Testis (tissue), 2 donors: ENCODE measurements at regions not wholly inside any gene's neighbourhood (a gene's known extent, or its start where the extent isn't known, plus 50 kb on each side); places are given as distances from the start of the nearest gene placed in this dataset.

Source experiments
- POLR2A ChIP-seq: fragments of 450-650 bp; IDR thresholded peaks from one replicate; pipeline ENCODE4 v1.6.1; 2017; ENCODE audit warnings: antibody characterized with exemption, mild to moderate bottlenecking, moderate library complexity
- TF ChIP-seq, protein P1 (sequence below), 3 experiments: fragments of 450-650 bp in 2 of 3; fragments of 200-600 bp in 1 of 3; sonication (generic) in 1 of 3; IDR thresholded peaks; one replicate each; pipeline ENCODE4 v1.5.1; 2016 to 2019; ENCODE audit warnings: antibody characterized with exemption in 3 of 3, mild to moderate bottlenecking in 2 of 3, moderate library complexity in 1 of 3

DNA sequence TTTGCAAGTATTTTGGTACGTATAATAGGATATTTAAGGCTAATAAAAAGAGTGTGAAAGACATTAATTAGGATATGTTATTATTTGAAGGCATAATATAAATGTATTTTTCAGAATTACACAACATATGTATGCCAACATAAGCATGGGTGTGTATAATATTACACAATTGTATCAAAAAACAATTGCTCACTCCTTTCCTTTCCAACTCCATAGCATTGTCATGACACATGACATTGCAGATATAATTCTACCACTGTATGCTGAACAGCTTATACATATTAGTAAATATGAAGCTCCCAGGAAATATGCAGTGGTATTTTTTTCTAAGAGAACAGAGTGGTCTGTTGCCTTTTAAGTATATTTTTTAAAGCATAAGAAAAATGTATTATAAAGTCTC lies 593.1 kb downstream of the TMX3 start:
- TF ChIP-seq, protein P1, sequence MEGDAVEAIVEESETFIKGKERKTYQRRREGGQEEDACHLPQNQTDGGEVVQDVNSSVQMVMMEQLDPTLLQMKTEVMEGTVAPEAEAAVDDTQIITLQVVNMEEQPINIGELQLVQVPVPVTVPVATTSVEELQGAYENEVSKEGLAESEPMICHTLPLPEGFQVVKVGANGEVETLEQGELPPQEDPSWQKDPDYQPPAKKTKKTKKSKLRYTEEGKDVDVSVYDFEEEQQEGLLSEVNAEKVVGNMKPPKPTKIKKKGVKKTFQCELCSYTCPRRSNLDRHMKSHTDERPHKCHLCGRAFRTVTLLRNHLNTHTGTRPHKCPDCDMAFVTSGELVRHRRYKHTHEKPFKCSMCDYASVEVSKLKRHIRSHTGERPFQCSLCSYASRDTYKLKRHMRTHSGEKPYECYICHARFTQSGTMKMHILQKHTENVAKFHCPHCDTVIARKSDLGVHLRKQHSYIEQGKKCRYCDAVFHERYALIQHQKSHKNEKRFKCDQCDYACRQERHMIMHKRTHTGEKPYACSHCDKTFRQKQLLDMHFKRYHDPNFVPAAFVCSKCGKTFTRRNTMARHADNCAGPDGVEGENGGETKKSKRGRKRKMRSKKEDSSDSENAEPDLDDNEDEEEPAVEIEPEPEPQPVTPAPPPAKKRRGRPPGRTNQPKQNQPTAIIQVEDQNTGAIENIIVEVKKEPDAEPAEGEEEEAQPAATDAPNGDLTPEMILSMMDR (IDR thresholded peaks at IDR 0.05), result no peak
- no peak for TF ChIP-seq POLR2A
